SU-DHL-6 (cell line): ENCODE measurements at regions not wholly inside any gene's neighbourhood (a gene's known extent, or its start where the extent isn't known, plus 50 kb on each side); places are given as distances from the start of the nearest gene placed in this dataset.

Experiments used
- EZH2phosphoT487 ChIP-seq: fragments of 200-600 bp; sonication (generic), shearing (Covaris generic); conservative IDR thresholded peaks from 2 replicates; pipeline ENCODE4 v1.6.1; 2018; ENCODE audit warnings: mild to moderate bottlenecking, antibody characterized with exemption, low read length, moderate library complexity, mixed read lengths
- TF ChIP-seq, protein P1 (sequence below): fragments of 200-600 bp; sonication (generic); IDR thresholded peaks from one replicate; pipeline ENCODE4 v1.5.1; 2017; ENCODE audit warnings: antibody characterized with exemption, mild to moderate bottlenecking, low read length, moderate library complexity; ENCODE audit not compliant: insufficient read depth, poor library complexity, severe bottlenecking

GRCh38 chr14:29168149-29168548, 401.6 kb downstream of the FOXG1 start:
- TF ChIP-seq, protein P1, sequence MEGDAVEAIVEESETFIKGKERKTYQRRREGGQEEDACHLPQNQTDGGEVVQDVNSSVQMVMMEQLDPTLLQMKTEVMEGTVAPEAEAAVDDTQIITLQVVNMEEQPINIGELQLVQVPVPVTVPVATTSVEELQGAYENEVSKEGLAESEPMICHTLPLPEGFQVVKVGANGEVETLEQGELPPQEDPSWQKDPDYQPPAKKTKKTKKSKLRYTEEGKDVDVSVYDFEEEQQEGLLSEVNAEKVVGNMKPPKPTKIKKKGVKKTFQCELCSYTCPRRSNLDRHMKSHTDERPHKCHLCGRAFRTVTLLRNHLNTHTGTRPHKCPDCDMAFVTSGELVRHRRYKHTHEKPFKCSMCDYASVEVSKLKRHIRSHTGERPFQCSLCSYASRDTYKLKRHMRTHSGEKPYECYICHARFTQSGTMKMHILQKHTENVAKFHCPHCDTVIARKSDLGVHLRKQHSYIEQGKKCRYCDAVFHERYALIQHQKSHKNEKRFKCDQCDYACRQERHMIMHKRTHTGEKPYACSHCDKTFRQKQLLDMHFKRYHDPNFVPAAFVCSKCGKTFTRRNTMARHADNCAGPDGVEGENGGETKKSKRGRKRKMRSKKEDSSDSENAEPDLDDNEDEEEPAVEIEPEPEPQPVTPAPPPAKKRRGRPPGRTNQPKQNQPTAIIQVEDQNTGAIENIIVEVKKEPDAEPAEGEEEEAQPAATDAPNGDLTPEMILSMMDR = no peak
- TF ChIP-seq EZH2phosphoT487 = no peak
